ENCODE measurements at regions not wholly inside any gene's neighbourhood (a gene's known extent, or its start where the extent isn't known, plus 50 kb on each side); places are given as distances from the start of the nearest gene placed in this dataset.

GRCh38 chr10:106086391-106086790 lies 1078.1 kb downstream of the SORCS1 start:
- no peaks in the 10 kb centered on the region for H3F3A ChIP-seq (replicated peaks; ENCODE audit: low read depth)
- H3K27ac ChIP-seq (ENCODE audit: low read depth): no peak overlapping the region
- H3K4me1 ChIP-seq (ENCODE audit: insufficient read depth): no peaks in the 10 kb centered on the region
- no peaks in the 10 kb centered on the region for H3K27me3 ChIP-seq (ENCODE audit: insufficient read depth)
- H3K4me3 ChIP-seq: no peak overlapping the region
- DNase-seq (ENCODE audit: low spot score) (peak; percentile 33), ATAC-seq (peak; percentile 68)
- Mint-ChIP-seq H3K27ac (no peak overlapping the region), H3K4me1 (no peaks in the 10 kb centered on the region), H3K4me3 (no peak overlapping the region), H3K9me3 (no peaks in the 10 kb centered on the region), H3K36me3 (ENCODE audit: low read depth) (no peaks in the 10 kb centered on the region), H3K27me3 (ENCODE audit: insufficient read depth, low read depth, poor library complexity) (no peaks in the 10 kb centered on the region)
- no peaks in the 10 kb centered on the region for H3K9me2 ChIP-seq (ENCODE audit: insufficient read depth)
- H4K20me1 ChIP-seq (replicated peaks; ENCODE audit: insufficient read depth): no peaks in the 10 kb centered on the region
- TF ChIP-seq, protein P1, sequence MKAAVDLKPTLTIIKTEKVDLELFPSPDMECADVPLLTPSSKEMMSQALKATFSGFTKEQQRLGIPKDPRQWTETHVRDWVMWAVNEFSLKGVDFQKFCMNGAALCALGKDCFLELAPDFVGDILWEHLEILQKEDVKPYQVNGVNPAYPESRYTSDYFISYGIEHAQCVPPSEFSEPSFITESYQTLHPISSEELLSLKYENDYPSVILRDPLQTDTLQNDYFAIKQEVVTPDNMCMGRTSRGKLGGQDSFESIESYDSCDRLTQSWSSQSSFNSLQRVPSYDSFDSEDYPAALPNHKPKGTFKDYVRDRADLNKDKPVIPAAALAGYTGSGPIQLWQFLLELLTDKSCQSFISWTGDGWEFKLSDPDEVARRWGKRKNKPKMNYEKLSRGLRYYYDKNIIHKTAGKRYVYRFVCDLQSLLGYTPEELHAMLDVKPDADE (IDR thresholded peaks at IDR 0.05): no peak
- peak; percentile 35 to 47; a peak in 3 of 4 replicates for TF ChIP-seq CTCF (conservative IDR thresholded peaks at IDR 0.05; ENCODE audit: low read depth in 2 of 2)
- no peaks in the 10 kb centered on the region for H3K36me3 ChIP-seq (ENCODE audit: insufficient read depth)
- H3K4me2 ChIP-seq: no peak overlapping the region
- no peaks in the 10 kb centered on the region for H3K79me2 ChIP-seq (replicated peaks; ENCODE audit: insufficient read depth)
- 0 out of 2 replicates have a peak overlapping the region, but pooled peaks have one; percentile 3 for H2AFZ ChIP-seq

GRCh38 chr10:106083572-106083971 lies 1080.9 kb downstream of the SORCS1 start:
- H3K27ac Mint-ChIP-seq: no peak overlapping the region
- Histone ChIP-seq H3K4me2 (no peak overlapping the region), H2AFZ (no peak overlapping the region), H4K20me1 (replicated peaks; ENCODE audit: insufficient read depth) (no peaks in the 10 kb centered on the region), H3F3A (replicated peaks; ENCODE audit: low read depth) (no peaks in the 10 kb centered on the region), H3K27me3 (ENCODE audit: insufficient read depth) (no peaks in the 10 kb centered on the region), H3K4me1 (ENCODE audit: insufficient read depth) (peaks cover 4% of the 10 kb centered on the region; the same call in 1 of the 2 replicates), H3K27ac (ENCODE audit: low read depth) (no peak overlapping the region), H3K4me3 (no peak overlapping the region), H3K9me2 (ENCODE audit: insufficient read depth) (no peaks in the 10 kb centered on the region), H3K36me3 (ENCODE audit: insufficient read depth) (no peaks in the 10 kb centered on the region), H3K79me2 (replicated peaks; ENCODE audit: insufficient read depth) (no peaks in the 10 kb centered on the region)
- no peaks in the 10 kb centered on the region for H3K9me3 Mint-ChIP-seq
- H3K27me3 Mint-ChIP-seq (ENCODE audit: insufficient read depth, low read depth, poor library complexity): no peaks in the 10 kb centered on the region
- TF ChIP-seq CTCF (conservative IDR thresholded peaks at IDR 0.05; ENCODE audit: low read depth in 2 of 2) (no peak), POLR2AphosphoS5 (IDR thresholded peaks at IDR 0.05; ENCODE audit: low read depth) (no peak), EZH2 (IDR thresholded peaks at IDR 0.05; ENCODE audit: low read depth, unreplicated experiment) (no peak), CREB1 (CRISPR knock-in tag; IDR thresholded peaks at IDR 0.05; ENCODE audit: low read depth) (no peak), ZNF331 (CRISPR knock-in tag; IDR thresholded peaks at IDR 0.05; ENCODE audit: low read depth) (no peak), EZH2phosphoT487 (IDR thresholded peaks at IDR 0.05; ENCODE audit: unreplicated experiment) (no peak)
- TF ChIP-seq, protein P1 (IDR thresholded peaks at IDR 0.05): no peak
- peaks cover 7% of the 10 kb centered on the region; the same call in 2 of the 3 replicates for H3K4me1 Mint-ChIP-seq
- DNase-seq (ENCODE audit: low spot score): no peak
- H3K36me3 Mint-ChIP-seq (ENCODE audit: low read depth): no peaks in the 10 kb centered on the region
- no peak overlapping the region for H3K4me3 Mint-ChIP-seq
- no peak for ATAC-seq

Data from GM23338 (cell line).